ENCODE measurements at regions not wholly inside any gene's neighbourhood (a gene's known extent, or its start where the extent isn't known, plus 50 kb on each side); places are given as distances from the start of the nearest gene placed in this dataset.

GRCh38 chr17:33948309-33948708, 306.8 kb upstream of the CCL2 start:
- TF ChIP-seq POLR2A (IDR thresholded peaks at IDR 0.05) (no peak), CTCF (IDR thresholded peaks at IDR 0.05) (no peak), EP300 (IDR thresholded peaks at IDR 0.05) (no peak)
